Stimulated activated naive B cell treated with anti-CD40 and anti-IgM and Interleukin-4, amounts not matched to agents 10 μg/mL and 1 μg/mL and 100 μg/mL, for 72 hours (primary cell): ENCODE measurements at regions not wholly inside any gene's neighbourhood (a gene's known extent, or its start where the extent isn't known, plus 50 kb on each side); places are given as distances from the start of the nearest gene placed in this dataset.
"Not testable (repeated sequence)": the region's sequence is repeated elsewhere in the genome, so short reads cannot be mapped to it uniquely, and the experiment has no call there.

Experiments
- ATAC-seq, 2 donors: fragments of 150-1000 bp; cut with Tn5 transposase; replicated peaks; 2 replicates each; pipeline ENCODE4 v1.10.0; 2021; ENCODE audit warnings: moderate library complexity in 1 of 2
- DNase-seq: peaks from one replicate; pipeline ENCODE4 v3.0.0; 2021
- H3K27ac Mint-ChIP-seq: one replicate; pipeline ENCODE4 v1.8.0; 2022; ENCODE audit warnings: mild to moderate bottlenecking, mixed read lengths
- H3K27me3 Mint-ChIP-seq, 2 donors: one replicate each; pipeline ENCODE4 v1.8.0; 2022; ENCODE audit warnings: mixed read lengths in 2 of 2
- H3K36me3 Mint-ChIP-seq, 2 donors: one replicate each; pipeline ENCODE4 v1.8.0; 2022; ENCODE audit warnings: mixed read lengths in 2 of 2, mild to moderate bottlenecking in 1 of 2
- H3K4me1 Mint-ChIP-seq, 2 donors: one replicate each; pipeline ENCODE4 v1.8.0; 2022; ENCODE audit warnings: mixed read lengths in 2 of 2, mild to moderate bottlenecking in 1 of 2
- H3K4me3 Mint-ChIP-seq, 2 donors: one replicate each; pipeline ENCODE4 v1.8.0; 2022; ENCODE audit warnings: mild to moderate bottlenecking in 2 of 2, mixed read lengths in 2 of 2, moderate library complexity in 1 of 2
- H3K9me3 Mint-ChIP-seq, 2 donors: one replicate each; pipeline ENCODE4 v1.8.0; 2022; ENCODE audit warnings: mixed read lengths in 2 of 2, mild to moderate bottlenecking in 1 of 2

- Mint-ChIP-seq H3K9me3 (peaks cover 0 to 1% of the 10 kb centered on the region in 2 donors), H3K36me3 (no peaks in the 10 kb centered on the region), H3K4me1 (peaks cover 11 to 29% of the 10 kb centered on the region in 2 donors), H3K4me3 (no peak overlapping the region), H3K27ac (no peak overlapping the region), H3K27me3 (peaks cover 24 to 41% of the 10 kb centered on the region in 2 donors)
- DNase-seq (no peak), ATAC-seq (no peak)
Measured at GRCh38 chr15:70375006-70375431, 277.3 kb upstream of the TLE3 start.

GRCh38 chr15:70374096-70374495 lies 276.4 kb upstream of the TLE3 start:
- no peak for DNase-seq
- no peak for ATAC-seq
- no peak overlapping the region for H3K27ac Mint-ChIP-seq
- peaks cover 0 to 1% of the 10 kb centered on the region in 2 donors for H3K9me3 Mint-ChIP-seq
- no peaks in the 10 kb centered on the region for H3K36me3 Mint-ChIP-seq
- peaks cover 24 to 40% of the 10 kb centered on the region in 2 donors for H3K27me3 Mint-ChIP-seq
- peaks cover 11 to 29% of the 10 kb centered on the region in 2 donors for H3K4me1 Mint-ChIP-seq
- H3K4me3 Mint-ChIP-seq = no peak overlapping the region

- H3K4me1 Mint-ChIP-seq = peaks cover 12 to 29% of the 10 kb centered on the region in 2 donors
- not testable (repeated sequence) for H3K27ac Mint-ChIP-seq, H3K36me3 Mint-ChIP-seq, H3K9me3 Mint-ChIP-seq, ATAC-seq, H3K4me3 Mint-ChIP-seq, DNase-seq
- peaks cover 24 to 36% of the 10 kb centered on the region in 2 donors for H3K27me3 Mint-ChIP-seq
Measured at GRCh38 chr15:70373439-70373838, 275.7 kb upstream of the TLE3 start.

GRCh38 chr15:70367913-70368705 lies 270.4 kb upstream of the TLE3 start:
- DNase-seq, ATAC-seq, H3K36me3 Mint-ChIP-seq, H3K9me3 Mint-ChIP-seq, H3K4me3 Mint-ChIP-seq, H3K27ac Mint-ChIP-seq: not testable (repeated sequence)
- Mint-ChIP-seq H3K27me3 (peaks cover 9 to 13% of the 10 kb centered on the region in 2 donors), H3K4me1 (peaks cover 16 to 30% of the 10 kb centered on the region in 2 donors)

- DNase-seq, H3K27ac Mint-ChIP-seq, H3K9me3 Mint-ChIP-seq, H3K27me3 Mint-ChIP-seq, H3K36me3 Mint-ChIP-seq, H3K4me3 Mint-ChIP-seq: not testable (repeated sequence)
- ATAC-seq = peak; percentile 64 to 74
- H3K4me1 Mint-ChIP-seq = peaks cover 17 to 23% of the 10 kb centered on the region in 2 donors
Measured at GRCh38 chr15:70364023-70364422, 266.3 kb upstream of the TLE3 start.

- Mint-ChIP-seq H3K4me3 (no peak overlapping the region), H3K4me1 (peaks cover 16 to 23% of the 10 kb centered on the region in 2 donors), H3K36me3 (no peaks in the 10 kb centered on the region), H3K9me3 (peaks cover 2 to 3% of the 10 kb centered on the region in 2 donors), H3K27me3 (peaks cover 0 to 8% of the 10 kb centered on the region in 2 donors), H3K27ac (no peak overlapping the region)
- DNase-seq (no peak), ATAC-seq (no peak)
Measured at GRCh38 chr15:70362886-70363285, 265.2 kb upstream of the TLE3 start.

- H3K9me3 Mint-ChIP-seq = peaks cover 2 to 3% of the 10 kb centered on the region in 2 donors
- no peak overlapping the region for H3K4me3 Mint-ChIP-seq
- no peak overlapping the region for H3K27ac Mint-ChIP-seq
- ATAC-seq = no peak
- H3K4me1 Mint-ChIP-seq = peaks cover 16 to 23% of the 10 kb centered on the region in 2 donors
- no peak for DNase-seq
- no peaks in the 10 kb centered on the region for H3K36me3 Mint-ChIP-seq
- H3K27me3 Mint-ChIP-seq = peaks cover 0 to 8% of the 10 kb centered on the region in 2 donors
Measured at GRCh38 chr15:70362350-70362749, 264.6 kb upstream of the TLE3 start.

GRCh38 chr15:70361891-70362290 lies 264.2 kb upstream of the TLE3 start:
- H3K4me3 Mint-ChIP-seq = no peak overlapping the region
- peaks cover 2 to 3% of the 10 kb centered on the region in 2 donors for H3K9me3 Mint-ChIP-seq
- H3K27ac Mint-ChIP-seq = no peak overlapping the region
- no peaks in the 10 kb centered on the region for H3K36me3 Mint-ChIP-seq
- H3K27me3 Mint-ChIP-seq = peaks cover under 1 to 9% of the 10 kb centered on the region in 2 donors
- H3K4me1 Mint-ChIP-seq = peaks cover 16 to 23% of the 10 kb centered on the region in 2 donors
- DNase-seq = no peak
- ATAC-seq = no peak

GRCh38 chr15:70361106-70361505 lies 263.4 kb upstream of the TLE3 start:
- Mint-ChIP-seq H3K27me3 (peaks cover 3 to 15% of the 10 kb centered on the region in 2 donors), H3K4me3 (no peak overlapping the region), H3K36me3 (no peaks in the 10 kb centered on the region), H3K27ac (no peak overlapping the region), H3K9me3 (peaks cover 2 to 3% of the 10 kb centered on the region in 2 donors), H3K4me1 (peaks cover 16 to 23% of the 10 kb centered on the region in 2 donors)
- no peak for DNase-seq
- ATAC-seq = no peak

- H3K27me3 Mint-ChIP-seq = peaks cover 3 to 17% of the 10 kb centered on the region in 2 donors
- H3K4me1 Mint-ChIP-seq = peaks cover 14 to 21% of the 10 kb centered on the region in 2 donors
- H3K4me3 Mint-ChIP-seq = no peak overlapping the region
- ATAC-seq = no peak
- H3K36me3 Mint-ChIP-seq = no peaks in the 10 kb centered on the region
- no peak for DNase-seq
- no peak overlapping the region for H3K27ac Mint-ChIP-seq
- peaks cover under 1% of the 10 kb centered on the region in 2 donors for H3K9me3 Mint-ChIP-seq
Measured at GRCh38 chr15:70358871-70359647, 261.3 kb upstream of the TLE3 start.

- Mint-ChIP-seq H3K36me3 (no peaks in the 10 kb centered on the region), H3K27ac (no peak overlapping the region), H3K9me3 (no peaks in the 10 kb centered on the region), H3K4me1 (peaks cover 7 to 13% of the 10 kb centered on the region in 2 donors), H3K4me3 (no peak overlapping the region), H3K27me3 (peaks cover 3 to 18% of the 10 kb centered on the region in 2 donors)
- ATAC-seq (no peak), DNase-seq (no peak)
Measured at GRCh38 chr15:70358011-70358819, 260.5 kb upstream of the TLE3 start.

GRCh38 chr15:70357453-70357852 lies 259.7 kb upstream of the TLE3 start:
- H3K9me3 Mint-ChIP-seq = no peaks in the 10 kb centered on the region
- H3K36me3 Mint-ChIP-seq = no peaks in the 10 kb centered on the region
- H3K4me1 Mint-ChIP-seq = peaks cover 3 to 5% of the 10 kb centered on the region in 2 donors
- no peak overlapping the region for H3K4me3 Mint-ChIP-seq
- H3K27ac Mint-ChIP-seq = no peak overlapping the region
- peaks cover 3 to 24% of the 10 kb centered on the region in 2 donors for H3K27me3 Mint-ChIP-seq
- no peak for ATAC-seq
- DNase-seq = no peak

GRCh38 chr15:70356919-70357318 lies 259.2 kb upstream of the TLE3 start:
- no peak overlapping the region for H3K4me3 Mint-ChIP-seq
- ATAC-seq (no peak), DNase-seq (no peak)
- H3K27ac Mint-ChIP-seq = no peak overlapping the region
- peaks cover 4 to 27% of the 10 kb centered on the region in 2 donors for H3K27me3 Mint-ChIP-seq
- H3K4me1 Mint-ChIP-seq = peaks cover 3 to 6% of the 10 kb centered on the region in 2 donors
- no peaks in the 10 kb centered on the region for H3K36me3 Mint-ChIP-seq
- no peaks in the 10 kb centered on the region for H3K9me3 Mint-ChIP-seq
